Thoracic aorta (tissue), 2 donors: ENCODE measurements at regions not wholly inside any gene's neighbourhood (a gene's known extent, or its start where the extent isn't known, plus 50 kb on each side); places are given as distances from the start of the nearest gene placed in this dataset.
"Not testable (repeated sequence)": the region's sequence is repeated elsewhere in the genome, so short reads cannot be mapped to it uniquely, and the experiment has no call there.

Experiments used
- ATAC-seq: fragments of 150-250 bp; one replicate; pipeline ENCODE4 v1.8.0; 2017; ENCODE audit warnings: low read depth; ENCODE audit not compliant: insufficient number of reproducible peaks, low FRiP score
- DNase-seq: peaks from one replicate; pipeline ENCODE4 v3.0.0-alpha.2; 2020; ENCODE audit warnings: low spot score
- H3K27ac ChIP-seq, 2 donors: fragments of 200-600 bp; sonication (generic); 1 replicate in 1 of 2; 2 replicates in 1 of 2; pipeline ENCODE4 v1.5.1; 2016; ENCODE audit warnings: mild to moderate bottlenecking in 2 of 2, moderate library complexity in 2 of 2
- H3K27me3 ChIP-seq: fragments of 200-600 bp; sonication (generic); replicated peaks from 2 replicates; pipeline ENCODE4 v1.6.0; 2016; ENCODE audit warnings: mild to moderate bottlenecking; ENCODE audit not compliant: insufficient read depth
- H3K36me3 ChIP-seq: fragments of 200-600 bp; sonication (generic); one replicate; pipeline ENCODE4 v1.5.1; 2016
- H3K4me1 ChIP-seq, 2 donors: fragments of 200-600 bp; sonication (generic); 1 replicate in 1 of 2; 2 replicates in 1 of 2; pipeline versions ENCODE4 v1.5.1 to v1.6.0; 2016; ENCODE audit warnings: low read depth in 2 of 2, mild to moderate bottlenecking in 1 of 2; ENCODE audit not compliant: control insufficient read depth in 1 of 2
- H3K4me3 ChIP-seq: fragments of 200-600 bp; sonication (generic); 2 replicates; pipeline ENCODE4 v1.5.1; 2016; ENCODE audit warnings: mild to moderate bottlenecking
- H3K9me3 ChIP-seq: fragments of 200-600 bp; sonication (generic); 2 replicates; pipeline ENCODE4 v1.5.1; 2016
- CTCF ChIP-seq: fragments of 200-600 bp; sonication (generic); IDR thresholded peaks from one replicate; pipeline ENCODE4 v1.5.1; 2019; ENCODE audit warnings: antibody characterized with exemption

DNA sequence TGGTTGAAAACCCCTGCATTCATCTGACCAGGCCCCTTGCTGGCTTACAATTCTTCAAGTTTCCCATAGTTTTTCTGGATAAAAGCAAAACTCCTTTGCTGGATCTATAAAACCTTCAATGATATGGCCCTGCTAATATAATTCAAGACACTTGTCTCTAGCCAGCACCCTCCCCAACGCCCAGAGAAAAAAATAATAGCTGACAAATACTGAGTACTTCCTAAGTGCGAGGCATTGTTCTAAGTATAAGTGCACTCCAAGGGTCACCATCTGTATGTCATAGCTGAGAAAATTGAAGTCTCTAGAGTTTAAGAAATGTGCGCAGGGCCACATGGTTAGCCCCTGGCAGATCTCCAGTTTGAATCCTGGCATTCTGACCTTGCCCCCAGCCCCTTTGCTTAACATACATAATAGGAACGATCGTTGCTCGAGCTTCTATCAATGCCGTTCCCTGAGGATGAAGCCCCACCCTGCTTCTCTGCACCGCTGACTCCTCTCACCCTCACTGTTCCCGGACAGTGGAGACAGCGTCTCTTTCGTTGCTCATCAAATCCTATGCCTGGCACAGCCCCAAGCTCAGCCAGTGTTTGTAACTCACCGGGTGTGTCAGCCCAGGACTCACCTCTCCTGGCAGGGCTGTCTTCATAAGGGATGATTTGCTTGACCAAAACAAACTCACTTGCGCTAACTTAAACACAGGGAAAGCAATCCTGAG, 377.1 kb upstream of the PROK2 start:
- no peak for DNase-seq
- Histone ChIP-seq H3K9me3 (no peaks in the 10 kb centered on the region), H3K27me3 (no peaks in the 10 kb centered on the region), H3K4me1 (no peaks in the 10 kb centered on the region), H3K27ac (no peak overlapping the region), H3K36me3 (no peaks in the 10 kb centered on the region), H3K4me3 (no peak overlapping the region)
- no peak for ATAC-seq
- TF ChIP-seq CTCF, result no peak

- not testable (repeated sequence) for H3K9me3 ChIP-seq
Measured at GRCh38 chr3:72161285-72161684, 376.3 kb upstream of the PROK2 start.

GRCh38 chr3:72160351-72160750, 375.4 kb upstream of the PROK2 start:
- H3K27ac ChIP-seq, result no peak overlapping the region
- no peak overlapping the region for H3K4me3 ChIP-seq
- H3K36me3 ChIP-seq, result no peaks in the 10 kb centered on the region
- no peak for ATAC-seq
- TF ChIP-seq CTCF, result no peak
- no peaks in the 10 kb centered on the region for H3K9me3 ChIP-seq
- DNase-seq, result no peak
- H3K27me3 ChIP-seq, result no peaks in the 10 kb centered on the region
- peaks cover 3 to 9% of the 10 kb centered on the region in 2 donors for H3K4me1 ChIP-seq

More at GRCh38 chr3:72161285-72161684, 376.3 kb upstream of the PROK2 start:
- not testable (repeated sequence) for H3K36me3 ChIP-seq, ATAC-seq, H3K27me3 ChIP-seq, H3K4me1 ChIP-seq, H3K27ac ChIP-seq, DNase-seq, H3K4me3 ChIP-seq

DNA sequence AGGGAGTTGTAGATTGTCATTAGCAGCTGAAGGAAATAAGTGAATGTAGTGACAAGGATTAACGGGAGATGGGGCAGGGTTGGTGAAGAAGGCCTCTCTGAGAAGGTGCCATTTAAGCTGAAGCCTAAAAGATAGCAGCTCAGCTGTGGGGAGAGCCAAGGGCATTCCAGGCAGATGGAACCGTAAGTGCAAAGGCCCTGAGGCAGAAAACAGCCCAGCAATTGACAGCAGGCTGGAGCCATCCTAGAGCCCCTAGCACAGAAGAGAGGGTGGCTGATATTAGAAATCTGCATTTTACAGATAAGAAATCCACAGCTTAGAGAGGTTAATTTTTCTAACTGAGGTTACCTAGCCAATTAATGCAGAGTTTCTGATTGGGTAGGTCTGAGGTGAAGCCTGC, 374.5 kb upstream of the PROK2 start:
- H3K36me3 ChIP-seq, result no peaks in the 10 kb centered on the region

GRCh38 chr3:72158639-72159326, 373.8 kb upstream of the PROK2 start:
- H3K4me1 ChIP-seq, result peaks cover 10 to 25% of the 10 kb centered on the region in 2 donors
- no peaks in the 10 kb centered on the region for H3K27me3 ChIP-seq
- no peaks in the 10 kb centered on the region for H3K9me3 ChIP-seq
- H3K36me3 ChIP-seq, result no peaks in the 10 kb centered on the region
- H3K4me3 ChIP-seq, result no peak overlapping the region
- no peak for ATAC-seq
- no peak for DNase-seq
- TF ChIP-seq CTCF, result no peak
- H3K27ac ChIP-seq, result no peak overlapping the region

More for the DNA sequence above, 374.5 kb upstream of the PROK2 start:
- ATAC-seq (no peak), DNase-seq (no peak)
- H3K4me1 ChIP-seq, result peaks cover 10 to 18% of the 10 kb centered on the region in 2 donors
- H3K4me3 ChIP-seq, result no peak overlapping the region
- no peaks in the 10 kb centered on the region for H3K9me3 ChIP-seq
- no peak for TF ChIP-seq CTCF
- H3K27ac ChIP-seq, result no peak overlapping the region
- no peaks in the 10 kb centered on the region for H3K27me3 ChIP-seq
